DND-41 (cell line): ENCODE measurements at regions not wholly inside any gene's neighbourhood (a gene's known extent, or its start where the extent isn't known, plus 50 kb on each side); places are given as distances from the start of the nearest gene placed in this dataset.

Experiments
- CTCF ChIP-seq: IDR thresholded peaks from 2 replicates; pipeline ENCODE4 v1.5.1; 2012; ENCODE audit warnings: borderline replicate concordance, low read length, moderate library complexity, mild to moderate bottlenecking; ENCODE audit not compliant: poor library complexity, severe bottlenecking; ENCODE audit errors: extremely low read depth
- EZH2 ChIP-seq: IDR thresholded peaks from 3 replicates; pipeline ENCODE4 v1.6.1; 2012; ENCODE audit warnings: borderline replicate concordance, low read depth, mild to moderate bottlenecking, moderate library complexity, low read length, inconsistent platforms; ENCODE audit not compliant: severe bottlenecking

DNA sequence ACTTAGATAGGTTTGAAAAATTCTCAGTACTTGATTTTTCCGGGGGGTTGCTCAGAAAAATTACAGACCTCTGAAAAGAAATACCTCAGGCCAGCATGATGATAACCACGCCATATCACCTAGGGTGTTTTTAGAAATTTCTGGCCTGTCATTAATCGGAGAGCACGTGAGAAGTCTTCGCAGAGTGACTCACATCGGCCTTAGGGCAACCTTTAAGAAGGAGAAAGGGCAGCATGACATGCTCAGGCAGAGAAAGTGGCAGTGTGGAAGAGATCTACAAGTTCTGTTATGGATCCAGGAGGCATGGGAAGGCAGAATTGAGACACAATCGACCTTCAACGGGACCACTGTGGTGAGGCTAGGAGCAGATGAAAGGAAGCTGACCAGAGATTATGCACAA is 506.3 kb downstream of the LMO4 start:
- TF ChIP-seq CTCF, result no peak
- no peak for TF ChIP-seq EZH2
